ENCODE measurements at regions not wholly inside any gene's neighbourhood (a gene's known extent, or its start where the extent isn't known, plus 50 kb on each side); places are given as distances from the start of the nearest gene placed in this dataset.

DNA sequence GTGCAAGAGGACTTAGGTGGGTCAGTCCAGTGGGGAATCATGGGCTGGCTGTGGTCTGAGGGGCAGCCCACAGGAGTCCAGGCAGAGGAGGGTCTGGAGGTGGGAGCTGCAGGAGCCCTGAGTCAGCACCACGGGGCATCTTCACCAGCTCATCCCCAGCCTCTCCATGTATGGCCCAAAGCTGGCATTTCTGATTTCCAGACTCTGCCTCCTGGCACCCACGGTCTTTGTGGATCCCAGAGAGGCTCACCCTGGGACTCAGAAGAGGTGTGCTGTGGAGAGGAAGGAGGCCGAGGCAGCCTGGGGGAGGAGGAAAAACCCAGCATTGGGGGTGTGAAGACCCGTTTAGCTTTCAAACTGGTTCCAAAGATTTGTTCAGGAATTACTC is 64.5 kb upstream of the KLF13 start:
- no peak for DNase-seq (ENCODE audit: low read depth in 2 of 2, low spot score in 1 of 2)

DNA sequence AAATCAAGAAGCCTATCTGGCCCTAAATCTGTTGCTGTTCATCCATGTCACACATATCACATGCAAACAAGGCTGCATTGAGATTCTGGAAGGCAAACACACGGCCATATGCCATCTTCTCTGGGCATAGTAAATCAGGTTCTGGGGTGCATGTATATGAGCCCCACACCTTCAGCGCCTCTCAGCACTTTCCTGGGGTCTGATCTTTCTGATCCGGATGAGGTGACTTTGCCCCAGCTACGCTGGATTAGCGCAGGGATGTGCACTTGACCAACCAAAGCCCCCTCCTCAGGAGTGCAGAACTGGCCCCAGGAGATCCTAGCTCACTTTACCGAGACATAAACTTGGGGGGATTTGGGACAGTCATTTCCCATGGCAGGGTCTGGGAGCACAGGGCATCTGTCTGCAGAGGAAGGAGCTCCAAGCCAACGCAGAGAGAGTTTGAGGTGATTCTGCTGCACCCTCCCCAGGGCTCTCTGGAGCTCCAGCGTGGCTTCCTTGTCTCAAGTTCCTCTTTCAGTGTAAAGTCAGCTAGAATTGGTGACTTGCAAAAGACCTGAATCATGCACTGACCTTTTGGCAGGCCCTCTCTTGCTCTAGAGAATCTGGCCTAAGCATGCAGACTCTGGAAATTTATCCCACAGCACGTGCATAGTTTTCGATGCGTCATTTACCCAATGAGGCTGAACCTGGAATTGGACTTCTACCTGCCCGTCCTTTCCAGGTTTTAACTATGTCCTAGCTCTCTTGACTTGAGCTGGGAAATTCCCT is 63.5 kb upstream of the KLF13 start:
- no peak for DNase-seq (ENCODE audit: low read depth in 2 of 2, low spot score in 1 of 2)

DNA sequence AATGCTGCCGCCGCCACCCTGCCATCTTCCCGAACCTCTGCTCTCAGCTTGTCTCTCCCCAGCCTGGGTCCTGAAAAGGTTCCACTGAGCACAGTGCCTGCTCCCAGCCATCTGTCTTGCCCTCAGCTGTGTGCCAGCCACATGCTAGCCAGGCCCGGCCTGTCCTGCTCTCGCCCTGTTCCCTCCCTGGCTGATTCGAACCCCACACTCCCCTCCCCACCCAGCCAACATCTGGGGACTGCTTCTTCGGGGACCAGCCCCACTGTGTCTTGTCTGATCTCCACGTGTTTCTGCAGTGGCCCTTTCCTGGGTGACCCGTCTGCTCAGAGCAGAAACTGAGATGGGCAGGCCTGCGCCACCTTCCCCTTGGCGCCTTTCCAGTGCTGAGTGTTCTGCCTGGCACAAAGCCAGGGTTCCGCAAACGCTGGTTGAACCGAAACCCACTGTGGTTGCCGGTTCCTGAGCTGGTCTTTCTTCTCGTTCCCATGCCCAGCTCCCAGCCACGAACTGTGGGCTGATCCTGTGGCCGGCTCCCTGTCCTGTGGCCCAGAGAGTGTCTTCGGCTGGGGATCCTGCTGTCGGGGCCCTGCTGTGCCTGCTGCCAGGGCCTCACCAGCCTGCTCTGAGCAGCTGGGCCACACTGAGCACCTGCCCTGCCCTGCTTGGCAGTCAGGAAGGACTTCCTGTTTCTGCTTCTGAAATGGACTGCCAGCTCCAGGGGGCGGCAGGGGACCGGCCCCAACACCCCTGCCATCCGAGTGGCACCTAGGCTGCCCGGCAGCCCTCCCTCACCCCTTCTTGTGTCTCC is 62.7 kb upstream of the KLF13 start:
- DNase-seq (ENCODE audit: low read depth in 2 of 2, low spot score in 1 of 2): peak; percentile 44 to 64

DNA sequence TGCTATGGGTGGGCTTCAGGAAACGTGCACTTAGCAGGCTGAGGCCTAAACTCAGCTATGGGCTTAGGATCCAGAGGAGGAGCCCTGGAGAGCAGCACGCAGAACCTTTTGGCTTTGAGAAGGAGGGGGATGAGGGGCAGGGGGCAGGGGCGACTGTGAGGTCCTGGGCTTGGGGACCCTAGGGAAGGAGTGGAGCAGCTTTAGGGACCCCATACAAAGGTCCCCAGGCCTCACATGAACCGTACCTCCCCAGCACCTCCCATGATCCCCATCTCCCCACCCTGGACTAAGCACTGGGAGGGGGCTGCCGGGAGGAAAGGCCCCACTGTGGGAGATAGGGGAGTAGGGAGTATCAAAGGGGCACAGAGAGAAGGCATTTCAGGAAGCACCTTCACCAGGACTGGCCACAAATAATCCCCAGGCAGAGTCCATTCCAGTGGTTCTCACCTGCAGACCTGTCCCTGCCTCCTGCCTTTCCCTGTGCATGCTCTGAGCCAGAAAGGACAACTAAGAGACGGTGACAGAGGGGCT is 62.0 kb upstream of the KLF13 start:
- no peak for DNase-seq (ENCODE audit: low read depth in 2 of 2, low spot score in 1 of 2)

DNA sequence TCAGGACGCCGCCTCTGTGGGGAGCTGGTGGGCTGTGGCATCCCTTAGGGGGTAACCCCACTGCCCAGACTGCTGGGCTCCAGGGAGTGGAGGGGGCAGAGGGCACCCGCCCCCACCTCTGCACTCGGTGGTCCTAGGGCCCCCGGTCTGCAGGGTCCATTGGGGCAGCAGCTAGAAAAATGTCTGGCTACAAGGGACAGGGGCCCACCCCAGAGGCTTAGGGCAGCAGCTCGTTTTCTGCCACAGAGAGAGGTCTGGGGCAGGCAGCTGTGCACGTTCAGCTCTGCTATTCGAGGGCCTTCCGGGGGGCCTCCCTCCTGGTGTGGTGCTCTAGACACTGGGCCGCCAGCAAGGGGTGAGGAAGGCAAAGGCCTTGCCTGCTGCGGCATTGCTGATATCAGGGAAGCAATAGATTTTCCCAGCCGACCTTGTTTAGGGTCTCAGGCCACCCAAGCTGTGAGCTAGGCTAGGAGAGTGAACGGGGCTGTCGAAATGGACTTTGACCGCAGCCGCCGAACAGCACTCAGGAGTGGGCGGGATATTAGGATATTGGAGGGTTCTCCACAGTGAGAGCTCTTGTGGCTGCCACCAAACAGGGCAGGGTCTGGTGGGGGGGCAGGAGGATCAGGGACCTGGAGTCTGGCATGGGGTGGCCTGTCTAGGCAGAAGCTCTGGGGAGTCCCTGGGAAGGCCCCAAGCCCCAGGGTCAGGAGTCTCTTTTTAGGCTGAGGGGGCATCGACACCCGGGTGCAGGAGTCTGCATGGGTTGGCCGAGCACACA is 61.4 kb upstream of the KLF13 start:
- DNase-seq (ENCODE audit: low read depth in 2 of 2, low spot score in 1 of 2): no peak

DNA sequence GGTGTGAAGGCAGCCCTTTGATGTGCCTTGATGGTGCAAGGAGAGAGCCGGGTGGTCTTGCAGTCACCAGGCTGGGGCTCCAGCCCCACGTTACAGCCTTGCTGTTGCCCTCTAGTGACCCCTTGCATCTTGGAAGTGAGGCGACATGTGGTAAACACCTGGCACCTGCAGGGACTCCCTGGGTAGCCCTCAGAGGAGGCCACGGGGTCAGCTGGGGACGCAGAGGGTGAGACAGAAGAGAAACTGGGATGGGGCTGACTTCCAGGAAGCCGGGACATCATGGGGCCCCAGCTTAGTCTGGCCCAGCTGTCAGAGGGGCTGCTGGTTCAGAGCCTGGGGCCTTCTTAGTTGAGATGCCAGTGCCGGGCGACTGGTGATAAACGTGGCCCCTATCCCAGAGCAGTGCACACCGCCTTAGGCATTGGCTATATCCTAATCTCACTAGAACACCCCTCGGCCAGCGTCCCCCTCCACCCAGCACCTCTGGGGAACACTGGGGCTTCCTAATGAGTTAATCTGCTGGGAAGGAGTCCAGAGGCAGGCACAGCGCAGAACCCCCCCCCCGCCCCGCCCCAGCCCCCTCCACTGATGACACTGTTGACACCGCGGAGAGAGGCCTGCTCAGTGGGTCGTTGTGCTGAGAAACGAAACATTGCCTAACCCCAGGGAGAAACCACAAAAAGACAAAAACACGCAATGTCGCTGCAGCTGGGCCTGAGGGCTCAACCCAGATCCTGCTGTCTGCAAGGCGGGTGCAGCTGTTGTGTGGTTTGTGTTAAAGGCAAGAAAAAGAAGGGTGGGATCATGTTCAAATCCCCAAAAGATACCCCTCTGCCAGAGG is 60.5 kb upstream of the KLF13 start:
- DNase-seq (ENCODE audit: low read depth in 2 of 2, low spot score in 1 of 2): no peak

DNA sequence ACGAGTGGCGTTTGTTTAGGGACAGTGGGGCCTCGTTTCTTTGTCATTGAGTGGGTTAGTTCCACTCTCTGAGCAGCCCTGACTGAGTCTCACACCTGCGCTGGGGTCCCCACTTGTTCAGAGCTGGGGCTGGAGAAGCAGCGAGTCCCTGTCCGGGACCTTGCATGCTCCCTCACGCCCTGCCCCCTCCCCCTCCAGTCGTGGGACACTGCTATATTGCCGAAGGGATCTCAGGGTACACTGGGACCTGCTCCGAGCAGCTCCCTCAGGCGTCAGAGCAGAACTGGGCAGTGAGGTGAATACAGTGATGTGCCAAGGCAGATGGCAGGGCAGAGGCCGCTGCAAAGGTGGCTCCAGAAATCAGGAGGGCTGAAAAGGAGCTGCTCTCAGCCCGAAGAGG is 59.9 kb upstream of the KLF13 start:
- no peak for DNase-seq (ENCODE audit: low read depth in 2 of 2, low spot score in 1 of 2)

DNA sequence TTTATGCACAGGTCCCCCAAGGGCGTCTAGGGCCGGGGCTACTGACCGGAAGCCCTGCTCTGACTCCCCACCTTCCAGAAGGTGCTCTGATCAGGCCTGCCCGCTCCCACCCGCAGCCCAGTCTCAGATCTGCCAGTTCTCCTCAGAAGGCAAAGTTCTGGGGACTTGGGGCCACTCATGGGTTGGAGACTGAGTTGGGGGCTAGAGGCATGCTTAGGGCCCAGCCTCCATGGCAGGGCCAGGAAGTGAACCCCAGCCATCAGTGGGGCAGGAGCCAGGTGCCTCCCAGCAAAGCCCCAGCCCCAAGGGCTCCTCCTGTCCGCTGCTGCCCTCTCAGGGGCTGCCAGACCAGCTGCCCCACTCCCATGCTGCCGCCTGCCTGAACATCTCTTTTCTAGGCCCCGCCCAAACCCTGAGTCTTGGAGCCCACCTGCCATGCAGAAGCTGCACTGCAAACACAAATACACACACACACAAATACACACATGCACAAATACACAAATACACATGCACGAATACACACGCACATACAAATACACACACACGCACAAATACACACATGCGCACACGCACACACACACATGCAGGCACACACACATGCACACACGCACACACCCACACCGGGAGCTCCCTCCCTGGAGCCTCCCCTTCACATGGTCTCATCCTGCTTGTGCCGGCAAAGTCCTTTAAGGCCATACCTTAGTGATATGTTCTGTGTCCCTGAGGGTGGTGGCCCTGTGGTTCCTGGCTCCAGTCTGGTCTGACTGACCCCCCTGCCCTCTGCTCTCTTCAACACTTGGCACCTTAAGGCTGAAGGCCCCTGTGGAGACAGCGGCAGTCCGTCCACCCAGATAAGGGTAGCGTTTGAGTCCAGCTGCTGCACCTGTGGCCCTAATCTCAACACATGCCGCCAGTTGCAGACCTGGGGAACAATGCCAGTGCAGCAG is 59.2 kb upstream of the KLF13 start:
- no peak for DNase-seq (ENCODE audit: low read depth in 2 of 2, low spot score in 1 of 2)

DNA sequence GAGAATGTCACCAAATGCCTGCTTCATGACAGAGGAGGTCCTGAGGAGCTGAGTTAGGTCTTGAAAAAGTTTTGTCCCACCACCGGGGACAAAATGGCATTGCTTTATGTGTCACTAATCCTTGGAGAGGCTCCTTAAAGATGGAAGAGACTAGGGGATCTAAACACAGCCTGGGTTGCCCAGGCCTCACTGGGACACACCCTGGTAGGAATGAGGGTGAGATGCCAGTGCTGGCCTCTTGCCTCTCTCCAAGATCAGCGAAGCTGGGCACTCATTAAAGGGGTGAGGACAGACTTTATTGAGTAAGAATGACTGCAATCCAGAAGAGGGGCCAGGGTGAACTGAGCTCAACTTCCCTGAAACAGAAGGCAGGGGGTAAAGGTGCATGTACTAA is 58.5 kb upstream of the KLF13 start:
- no peak for DNase-seq (ENCODE audit: low read depth in 2 of 2, low spot score in 1 of 2)

DNA sequence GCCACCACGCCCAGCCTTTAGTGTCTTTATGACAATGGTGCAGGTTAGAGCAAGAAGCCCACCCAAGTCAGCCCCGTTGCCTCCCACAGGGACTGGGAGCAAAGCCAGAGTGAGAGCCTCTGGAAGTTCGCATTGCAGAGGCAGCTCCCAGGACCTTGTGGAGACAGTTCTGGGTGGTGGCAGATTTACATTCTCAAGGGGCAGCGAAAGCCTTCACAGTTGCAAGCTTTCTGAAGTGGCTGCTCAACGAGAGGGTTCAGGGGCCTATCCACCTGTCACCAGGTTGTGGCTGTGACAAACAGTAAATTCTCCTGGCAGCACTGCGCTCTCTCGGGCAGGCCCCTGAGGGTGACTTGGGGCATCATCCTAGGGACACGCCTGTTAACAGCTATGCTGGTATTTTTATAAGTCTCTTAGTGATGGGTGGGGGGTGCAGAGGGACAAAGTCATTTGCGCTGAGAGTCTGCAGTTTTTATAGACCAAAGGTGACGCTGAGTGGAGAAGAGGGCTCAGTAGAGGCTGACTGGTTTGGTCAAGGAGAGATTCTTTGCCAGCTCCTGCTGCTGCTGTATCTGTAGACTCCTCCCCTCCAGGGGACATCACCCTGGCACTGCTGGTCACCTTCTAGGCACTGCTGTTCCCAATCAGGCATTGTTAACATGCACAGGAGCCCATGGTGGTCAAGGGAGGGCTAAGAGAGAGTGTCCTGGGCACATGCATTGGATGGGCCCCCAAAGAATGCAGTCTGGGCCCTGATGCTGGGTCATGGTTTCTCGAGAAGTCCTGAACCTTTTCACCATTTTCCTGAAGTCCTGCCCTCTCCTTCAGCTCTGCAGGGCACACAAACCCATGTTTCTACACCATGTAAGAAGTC is 57.5 kb upstream of the KLF13 start:
- DNase-seq (ENCODE audit: low read depth in 2 of 2, low spot score in 1 of 2): no peak

DNA sequence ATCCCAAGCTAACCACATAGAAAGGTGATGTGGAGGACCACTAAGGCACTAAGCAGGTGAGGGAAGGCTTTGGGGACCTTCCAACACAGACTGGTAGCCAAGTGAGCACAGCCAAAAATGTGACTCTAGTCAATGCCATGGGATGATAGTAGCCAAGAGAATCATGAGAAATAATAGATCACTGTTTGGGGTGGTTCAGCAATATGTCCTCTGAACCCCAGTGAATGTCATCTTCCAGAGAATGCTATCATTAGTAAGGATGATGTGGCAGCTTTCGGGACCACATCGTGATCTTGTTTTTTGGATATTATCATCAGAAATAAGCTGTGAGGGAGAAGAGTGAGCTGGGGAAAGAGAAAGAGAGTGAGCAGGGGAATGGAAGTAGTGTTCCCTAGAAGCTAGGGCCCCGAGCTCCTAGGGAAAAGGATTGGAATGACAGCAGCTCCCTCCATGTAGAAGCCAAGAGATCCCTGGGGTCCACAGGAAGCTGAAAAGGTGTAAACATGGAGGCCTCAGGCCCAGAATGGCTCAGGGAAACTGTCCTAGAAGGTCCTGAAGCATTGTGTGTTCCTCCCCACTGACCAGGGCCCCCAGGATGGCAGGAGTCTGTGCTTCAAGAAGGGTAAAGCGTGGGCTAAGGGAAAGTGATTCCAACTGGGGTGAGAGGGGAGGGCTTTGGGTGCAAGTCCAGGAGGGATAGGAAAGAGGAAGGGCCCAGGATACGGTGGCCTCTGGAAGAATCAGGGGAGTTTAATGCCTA is 56.6 kb upstream of the KLF13 start:
- no peak for DNase-seq (ENCODE audit: low read depth in 2 of 2, low spot score in 1 of 2)

DNA sequence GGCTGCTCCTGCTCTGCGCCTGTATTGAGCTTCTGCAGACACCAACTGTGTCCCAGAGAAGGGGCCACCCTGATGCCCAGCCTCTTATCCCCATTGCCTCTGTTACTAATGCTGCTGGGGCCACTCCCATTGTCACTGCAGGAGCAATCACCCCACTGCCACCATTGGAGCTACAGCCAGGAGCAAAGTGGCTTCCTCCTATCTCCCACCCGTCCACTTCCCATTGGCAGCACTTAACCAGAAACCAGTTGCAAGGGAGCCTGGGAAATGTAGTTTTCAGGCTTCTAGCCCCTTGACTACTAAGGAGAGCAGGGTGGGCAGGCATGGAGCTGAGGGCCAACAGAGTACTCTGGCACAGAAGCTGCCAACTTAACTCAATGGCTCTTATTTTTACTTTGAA is 55.9 kb upstream of the KLF13 start:
- DNase-seq (ENCODE audit: low read depth in 2 of 2, low spot score in 1 of 2): no peak

DNA sequence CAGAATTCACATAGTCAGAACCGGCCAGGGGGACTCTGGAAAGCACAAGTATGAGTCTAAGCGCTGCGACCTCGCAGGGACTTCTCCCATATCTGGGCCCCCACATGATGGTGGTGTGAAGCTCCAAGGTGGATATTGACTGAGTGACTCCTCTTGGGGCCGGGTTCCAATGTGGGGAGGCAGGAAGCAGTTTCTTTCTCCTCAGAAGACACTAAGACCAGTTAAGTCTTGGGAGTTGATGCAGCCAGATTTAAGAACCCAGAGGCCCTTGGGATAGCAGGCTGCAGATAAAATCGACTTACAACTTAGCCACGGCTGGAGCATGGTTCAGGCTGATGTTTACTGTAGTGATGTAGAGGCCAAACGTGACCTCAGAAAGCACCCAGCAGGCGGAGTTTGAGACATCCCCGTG is 55.4 kb upstream of the KLF13 start:
- no peak for DNase-seq (ENCODE audit: low read depth in 2 of 2, low spot score in 1 of 2)

DNA sequence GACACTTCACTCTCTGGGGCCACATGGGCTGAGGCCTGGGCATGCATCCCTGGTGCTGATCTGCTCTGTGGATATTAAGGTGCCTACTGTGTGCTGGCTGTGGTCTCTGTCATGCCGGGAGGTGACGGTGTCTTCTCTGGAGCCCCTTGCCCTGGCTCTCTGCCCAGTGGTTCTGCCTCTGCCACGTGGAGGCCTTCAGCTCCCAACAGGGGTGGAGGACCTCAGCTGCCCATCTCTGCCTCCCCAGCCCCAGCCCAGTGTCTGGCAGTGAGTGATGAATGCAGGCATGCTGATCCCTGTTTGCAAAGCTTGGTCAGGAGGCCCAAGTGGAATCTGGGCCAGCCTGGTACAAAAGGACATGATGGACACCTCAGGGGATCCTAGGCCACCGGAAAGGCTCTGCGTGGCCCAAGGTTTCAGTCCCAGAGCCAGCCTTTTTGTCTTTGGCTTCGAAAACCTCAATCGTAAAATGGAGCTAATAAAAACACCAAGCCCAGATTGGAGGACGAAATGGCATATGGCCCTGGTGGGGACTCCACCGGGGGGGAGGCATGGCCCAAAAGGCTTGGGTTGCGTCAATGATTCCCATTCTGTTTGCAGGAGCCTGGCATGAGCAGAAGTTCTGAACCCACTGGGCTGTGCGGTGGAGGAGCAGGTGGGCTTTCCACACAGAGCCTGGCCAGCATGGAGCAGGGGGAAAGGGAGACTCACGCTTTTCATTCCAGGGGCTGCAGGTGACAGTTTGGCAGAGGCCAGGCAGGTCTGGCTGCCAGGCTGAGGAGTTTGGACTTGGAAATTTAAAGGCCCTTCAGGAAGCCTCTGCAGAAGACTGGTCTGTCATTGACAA is 54.7 kb upstream of the KLF13 start:
- DNase-seq (ENCODE audit: low read depth in 2 of 2, low spot score in 1 of 2): no peak

DNA sequence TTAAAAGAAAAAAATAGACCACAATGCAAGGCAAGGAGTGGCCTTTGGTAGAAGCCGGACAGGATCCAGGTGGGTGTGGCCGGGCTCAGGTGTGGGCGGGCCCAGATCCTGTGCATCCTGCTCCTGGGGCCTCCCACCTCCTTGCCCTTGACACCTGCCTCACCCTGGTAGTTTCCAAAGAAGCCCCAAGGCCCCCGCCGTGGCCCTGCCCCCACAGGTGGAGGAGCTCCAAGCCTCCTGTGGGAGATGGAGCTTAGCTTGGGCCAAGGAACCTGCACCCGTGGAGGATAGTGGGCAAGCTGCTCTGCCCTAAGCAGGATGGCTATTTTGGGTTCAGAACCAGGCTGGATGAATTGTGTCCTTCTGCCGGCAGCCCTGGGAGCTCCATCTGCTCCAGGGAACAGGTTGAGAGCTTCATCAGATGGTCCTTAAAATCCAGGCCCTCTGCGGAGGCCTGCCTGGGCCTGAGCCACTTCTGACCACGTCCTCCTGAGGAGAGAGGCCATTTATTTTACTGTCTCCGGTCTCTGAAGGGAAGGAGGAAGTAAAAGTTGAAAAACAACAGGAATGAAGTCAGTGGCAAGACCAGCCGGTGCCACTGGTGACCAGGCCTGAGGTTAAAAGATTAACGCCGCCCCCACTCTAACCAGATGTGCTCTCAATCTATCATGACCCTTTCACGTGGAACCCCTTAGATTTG is 53.9 kb upstream of the KLF13 start:
- no peak for DNase-seq (ENCODE audit: low read depth in 2 of 2, low spot score in 1 of 2)

DNA sequence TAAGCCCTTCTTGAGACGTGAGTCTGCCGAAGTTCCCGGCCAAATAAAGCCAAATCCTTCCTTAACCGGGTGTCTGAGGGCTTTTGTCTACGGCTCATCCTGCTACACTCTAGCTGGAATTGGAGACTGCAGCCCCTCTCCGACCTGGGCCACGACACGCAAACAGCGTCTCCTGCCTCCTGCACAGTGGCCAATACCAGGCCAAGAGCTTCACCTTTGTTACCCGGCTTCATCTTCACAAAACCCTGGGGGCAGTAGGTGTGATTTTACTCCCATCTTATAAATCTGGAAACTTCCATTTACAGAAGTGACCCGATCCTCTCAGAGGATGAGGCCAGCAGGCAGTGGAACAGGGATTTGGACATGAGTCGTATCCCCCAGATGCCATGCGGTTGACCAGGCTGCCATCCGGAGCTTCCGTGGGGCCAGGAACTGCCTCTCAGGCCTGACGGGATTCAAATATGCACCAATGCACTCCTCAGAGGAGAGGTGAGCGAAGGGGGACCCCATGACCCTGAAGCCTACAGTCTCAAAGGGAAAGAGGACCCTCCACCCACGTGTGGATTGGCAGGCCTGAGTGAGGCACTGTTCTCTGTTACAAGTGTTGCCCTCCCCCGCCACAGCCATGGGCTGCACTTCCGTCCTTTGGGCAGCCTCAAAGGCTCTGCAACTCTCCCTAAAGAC is 53.2 kb upstream of the KLF13 start:
- no peak for DNase-seq (ENCODE audit: low read depth in 2 of 2, low spot score in 1 of 2)

Measured in stimulated activated CD8-positive, alpha-beta memory T cell treated with anti-CD3 and anti-CD28 coated beads, Interleukin-4, amount 100 ng/mL, for 1 hour (primary cell).